IMR-90 (cell line): ENCODE measurements at regions not wholly inside any gene's neighbourhood (a gene's known extent, or its start where the extent isn't known, plus 50 kb on each side); places are given as distances from the start of the nearest gene placed in this dataset.

Source experiments
- ATAC-seq: fragments of 200-7000 bp; cut with Tn5 transposase; 2 replicates; pipeline ENCODE4 v1.9.1; 2020; ENCODE audit warnings: low read depth, mild to moderate bottlenecking, moderate library complexity
- BruUV-seq: library from RNA; stranded (reverse); fragments of 400-500 nt; replicated peaks from 2 replicates; lab custom pipeline; 2021; lab: Mats Ljungman, UMichigan
- CTCF ChIA-PET: fragments of 300-600 bp; formaldehyde crosslinking; extraction: SDS; loops from one replicate; lab custom pipeline; 2021; ENCODE audit warnings: antibody characterized with exemption; lab: Yijun Ruan, JAX
- POLR2A ChIA-PET: fragments of 300-600 bp; sonication (Branson Sonifier 250); formaldehyde crosslinking; loops from one replicate; lab custom pipeline; 2022; ENCODE audit warnings: antibody characterized with exemption; ENCODE audit not compliant: unreplicated experiment; lab: Charles Lee
- DNase-seq: peaks from one replicate; pipeline ENCODE4 v3.0.0; 2013
- H2AFZ ChIP-seq: replicated peaks from 2 replicates; pipeline ENCODE3; 2013; ENCODE audit warnings: low read length, mild to moderate bottlenecking; ENCODE audit not compliant: poor library complexity
- H2AK5ac ChIP-seq: 2 replicates; pipeline ENCODE4 v1.6.1; 2013; ENCODE audit warnings: low read depth, low read length, inconsistent platforms
- H2AK9ac ChIP-seq: replicated peaks from 2 replicates; pipeline ENCODE3; 2013; ENCODE audit warnings: mild to moderate bottlenecking, low read depth, low read length, moderate library complexity; ENCODE audit not compliant: poor library complexity
- H2BK120ac ChIP-seq: 2 replicates; pipeline ENCODE4 v1.6.1; 2013; ENCODE audit warnings: low read depth, low read length, inconsistent platforms
- H2BK15ac ChIP-seq: 3 replicates; pipeline ENCODE4 v1.6.1; 2013; ENCODE audit warnings: low read depth, low read length, inconsistent platforms
- H2BK20ac ChIP-seq: 2 replicates; pipeline ENCODE4 v1.6.1; 2013; ENCODE audit warnings: low read depth, mild to moderate bottlenecking, inconsistent platforms, low read length, moderate library complexity
- H2BK5ac ChIP-seq: 2 replicates; pipeline ENCODE4 v1.6.1; 2013; ENCODE audit warnings: mild to moderate bottlenecking, low read depth, low read length, inconsistent platforms; ENCODE audit not compliant: poor library complexity, severe bottlenecking
- H3K14ac ChIP-seq: replicated peaks from 2 replicates; pipeline ENCODE4 v1.6.1; 2013; ENCODE audit warnings: low read depth, low read length, inconsistent platforms
- H3K18ac ChIP-seq: 2 replicates; pipeline ENCODE4 v1.6.1; 2013; ENCODE audit warnings: low read depth, low read length, control low read depth
- H3K23ac ChIP-seq: 2 replicates; pipeline ENCODE4 v1.6.1; 2013; ENCODE audit warnings: low read depth, low read length, inconsistent platforms
- H3K27ac ChIP-seq: 2 replicates; pipeline ENCODE4 v1.5.1; 2013; ENCODE audit warnings: mild to moderate bottlenecking, control low read depth, low read length; ENCODE audit not compliant: insufficient read depth
- H3K27me3 ChIP-seq: 2 replicates; pipeline ENCODE4 v1.6.1; 2013; ENCODE audit warnings: low read length; ENCODE audit not compliant: control insufficient read depth, insufficient read depth
- H3K36me3 ChIP-seq: 2 replicates; pipeline ENCODE4 v1.6.1; 2013; ENCODE audit warnings: low read length, mixed read lengths; ENCODE audit not compliant: control insufficient read depth, insufficient read depth
- H3K4ac ChIP-seq: 2 replicates; pipeline ENCODE4 v1.6.1; 2013; ENCODE audit warnings: low read depth, low read length, inconsistent platforms
- H3K4me1 ChIP-seq: 2 replicates; pipeline ENCODE4 v1.6.1; 2013; ENCODE audit warnings: low read length, mixed read lengths; ENCODE audit not compliant: control insufficient read depth, insufficient read depth
- H3K4me2 ChIP-seq: 2 replicates; pipeline ENCODE4 v1.6.1; 2013; ENCODE audit warnings: low read depth, mild to moderate bottlenecking, control low read depth, low read length, moderate library complexity
- H3K4me3 ChIP-seq: 2 replicates; pipeline ENCODE4 v1.5.1; 2013; ENCODE audit warnings: low read depth, mild to moderate bottlenecking, control low read depth, low read length, moderate library complexity; ENCODE audit not compliant: insufficient read depth
- H3K56ac ChIP-seq: 2 replicates; pipeline ENCODE4 v1.6.1; 2013; ENCODE audit warnings: low read length, inconsistent platforms; ENCODE audit not compliant: insufficient read depth; ENCODE audit errors: extremely low read depth
- H3K79me1 ChIP-seq, 2 experiments: 2 replicates each; pipeline ENCODE4 v1.6.1; 2013; ENCODE audit warnings: low read length in 2 of 2, inconsistent platforms in 1 of 2, low read depth in 1 of 2
- H3K9ac ChIP-seq: 2 replicates; pipeline ENCODE4 v1.6.1; 2013; ENCODE audit warnings: low read depth, low read length, control low read depth
- H3K9me1 ChIP-seq: 2 replicates; pipeline ENCODE4 v1.6.1; 2013; ENCODE audit warnings: low read length, inconsistent platforms; ENCODE audit not compliant: insufficient read depth
- H3K9me3 ChIP-seq: 2 replicates; pipeline ENCODE4 v1.6.1; 2013; ENCODE audit warnings: low read length; ENCODE audit not compliant: control insufficient read depth, insufficient read depth
- H4K20me1 ChIP-seq: 2 replicates; pipeline ENCODE4 v1.6.1; 2013; ENCODE audit warnings: low read length, inconsistent platforms; ENCODE audit not compliant: insufficient read depth
- H4K5ac ChIP-seq: 2 replicates; pipeline ENCODE4 v1.6.1; 2013; ENCODE audit warnings: mild to moderate bottlenecking, low read depth, low read length, control low read depth
- H4K8ac ChIP-seq, 2 experiments: 2 replicates each; pipeline ENCODE4 v1.6.1; 2013; ENCODE audit warnings: low read depth in 2 of 2, low read length in 2 of 2, control low read depth in 1 of 2, inconsistent platforms in 1 of 2
- H4K91ac ChIP-seq: 2 replicates; pipeline ENCODE4 v1.6.1; 2013; ENCODE audit warnings: low read depth, low read length, inconsistent platforms; ENCODE audit not compliant: insufficient read depth
- MXI1 ChIP-seq: IDR thresholded peaks from 2 replicates; pipeline ENCODE4 v1.6.1; 2012; ENCODE audit warnings: low read depth, mild to moderate bottlenecking, low read length, moderate library complexity, borderline replicate concordance
- WGBS, 2 experiments: methylation state at CpG; one replicate each; pipeline versions ENCODE4 v1.1.5 to v1.1.7; 2013; ENCODE audit warnings: missing lambda C conversion rate in 2 of 2; ENCODE audit not compliant: insufficient read length in 1 of 2; ENCODE audit errors: extremely low coverage in 2 of 2; 5-methylcytosine and 5-hydroxymethylcytosine counted together
- dilution Hi-C: fragments of 300-500 bp; cut with HindIII; formaldehyde crosslinking; loops from one replicate; pipeline ENCODE4 v1.14.3; 2018; ENCODE audit warnings: low sequenced_read_pairs; ENCODE audit not compliant: unreplicated experiment
- in situ Hi-C: fragments of 300-500 bp; cut with MboI; formaldehyde crosslinking; loops from 3 replicates; pipeline ENCODE4 v1.14.3; 2019; ENCODE audit warnings: low sequenced_read_pairs, inconsistent platforms, mixed read lengths
- intact Hi-C: fragments of 100-400 bp; cut with micrococcal nuclease; formaldehyde crosslinking; loops from 2 replicates; pipeline ENCODE4 v1.10.0; 2022
- TF ChIP-seq, protein P1 (sequence below): conservative IDR thresholded peaks from 2 replicates; pipeline ENCODE4 v1.5.1; 2012; ENCODE audit warnings: mild to moderate bottlenecking, low read depth, low read length, improper control_type of control experiment

DNA sequence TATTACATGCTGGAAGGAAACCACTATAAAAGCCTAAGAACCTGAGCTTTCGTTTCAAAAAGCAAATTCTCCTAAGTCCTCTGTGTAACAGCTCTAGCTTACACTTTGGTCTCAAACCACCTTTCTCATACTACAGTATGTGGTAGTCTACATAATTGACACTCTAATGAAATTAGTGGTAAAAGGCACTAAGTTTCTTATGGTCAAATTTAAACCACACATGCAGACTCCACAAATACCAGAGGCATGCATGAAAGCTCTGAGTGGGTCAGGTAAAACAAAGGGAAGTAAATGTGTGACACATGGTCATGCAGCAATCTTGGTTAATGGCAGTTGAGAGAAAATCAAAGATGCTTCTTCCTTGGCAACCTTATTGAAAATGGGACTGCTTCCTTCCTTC, 187.8 kb downstream of the CCNG2 start:
- intact Hi-C loops (no loop called here), dilution Hi-C loops (no loop called here), in situ Hi-C loops (no loop called here)
- no peak overlapping the region for H3K4ac ChIP-seq
- no peaks in the 10 kb centered on the region for H3K4me1 ChIP-seq
- no peak overlapping the region for H2BK5ac ChIP-seq
- H2BK15ac ChIP-seq: no peak overlapping the region
- POLR2A ChIA-PET: no interaction called here
- no CpG with 5 or more reads among the region's 1 CpG for WGBS, 2 experiments
- H3K36me3 ChIP-seq: no peaks in the 10 kb centered on the region
- CTCF ChIA-PET: no interaction called here
- DNase-seq: no peak
- no peak overlapping the region for H2AK9ac ChIP-seq
- no peak overlapping the region for H3K4me2 ChIP-seq
- H4K91ac ChIP-seq: no peak overlapping the region
- no peaks in the 10 kb centered on the region for H3K79me1 ChIP-seq
- H3K4me3 ChIP-seq: no peak overlapping the region
- H3K23ac ChIP-seq: no peak overlapping the region
- H3K9ac ChIP-seq: no peak overlapping the region
- no peaks in the 10 kb centered on the region for H4K20me1 ChIP-seq
- no peak overlapping the region for H4K8ac ChIP-seq
- H2BK120ac ChIP-seq: no peak overlapping the region
- H2BK20ac ChIP-seq: no peak overlapping the region
- peaks cover 2% of the 10 kb centered on the region for H3K9me3 ChIP-seq
- H3K56ac ChIP-seq: no peak overlapping the region
- TF ChIP-seq MXI1: no peak
- TF ChIP-seq, protein P1, sequence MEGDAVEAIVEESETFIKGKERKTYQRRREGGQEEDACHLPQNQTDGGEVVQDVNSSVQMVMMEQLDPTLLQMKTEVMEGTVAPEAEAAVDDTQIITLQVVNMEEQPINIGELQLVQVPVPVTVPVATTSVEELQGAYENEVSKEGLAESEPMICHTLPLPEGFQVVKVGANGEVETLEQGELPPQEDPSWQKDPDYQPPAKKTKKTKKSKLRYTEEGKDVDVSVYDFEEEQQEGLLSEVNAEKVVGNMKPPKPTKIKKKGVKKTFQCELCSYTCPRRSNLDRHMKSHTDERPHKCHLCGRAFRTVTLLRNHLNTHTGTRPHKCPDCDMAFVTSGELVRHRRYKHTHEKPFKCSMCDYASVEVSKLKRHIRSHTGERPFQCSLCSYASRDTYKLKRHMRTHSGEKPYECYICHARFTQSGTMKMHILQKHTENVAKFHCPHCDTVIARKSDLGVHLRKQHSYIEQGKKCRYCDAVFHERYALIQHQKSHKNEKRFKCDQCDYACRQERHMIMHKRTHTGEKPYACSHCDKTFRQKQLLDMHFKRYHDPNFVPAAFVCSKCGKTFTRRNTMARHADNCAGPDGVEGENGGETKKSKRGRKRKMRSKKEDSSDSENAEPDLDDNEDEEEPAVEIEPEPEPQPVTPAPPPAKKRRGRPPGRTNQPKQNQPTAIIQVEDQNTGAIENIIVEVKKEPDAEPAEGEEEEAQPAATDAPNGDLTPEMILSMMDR: no peak
- no peak overlapping the region for H3K27ac ChIP-seq
- no peaks in the 10 kb centered on the region for H3K9me1 ChIP-seq
- no peak overlapping the region for H4K5ac ChIP-seq
- ATAC-seq: no peak
- no peak overlapping the region for H2AK5ac ChIP-seq
- no peak overlapping the region for H3K18ac ChIP-seq
- no peak overlapping the region for H2AFZ ChIP-seq
- no TSS peak for BruUV-seq
- H3K27me3 ChIP-seq: no peaks in the 10 kb centered on the region; the same call in 1 of the 2 replicates
- no peak overlapping the region for H3K14ac ChIP-seq
